ENCODE measurements at regions not wholly inside any gene's neighbourhood (a gene's known extent, or its start where the extent isn't known, plus 50 kb on each side); places are given as distances from the start of the nearest gene placed in this dataset.

DNA sequence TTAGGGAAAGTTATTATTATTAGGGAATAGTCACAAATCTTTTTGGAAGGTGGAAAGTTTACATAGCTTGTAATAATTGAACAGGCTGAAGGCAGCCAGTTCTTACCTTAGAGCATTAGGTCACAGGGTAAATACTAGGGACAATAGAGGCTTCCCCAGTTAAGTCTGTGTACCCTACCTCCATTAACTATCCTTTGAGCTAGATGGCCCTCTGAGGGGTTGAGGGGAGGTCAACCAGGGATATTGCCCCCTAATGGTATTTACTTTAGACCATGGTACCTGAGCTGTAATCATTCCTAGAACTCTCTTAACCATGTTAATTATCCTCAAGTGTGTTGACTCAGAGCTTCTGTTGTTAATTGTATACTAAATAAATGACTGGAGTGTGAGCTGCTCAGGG, 120.5 kb upstream of the SCN7A start:
- TF ChIP-seq, protein P1, sequence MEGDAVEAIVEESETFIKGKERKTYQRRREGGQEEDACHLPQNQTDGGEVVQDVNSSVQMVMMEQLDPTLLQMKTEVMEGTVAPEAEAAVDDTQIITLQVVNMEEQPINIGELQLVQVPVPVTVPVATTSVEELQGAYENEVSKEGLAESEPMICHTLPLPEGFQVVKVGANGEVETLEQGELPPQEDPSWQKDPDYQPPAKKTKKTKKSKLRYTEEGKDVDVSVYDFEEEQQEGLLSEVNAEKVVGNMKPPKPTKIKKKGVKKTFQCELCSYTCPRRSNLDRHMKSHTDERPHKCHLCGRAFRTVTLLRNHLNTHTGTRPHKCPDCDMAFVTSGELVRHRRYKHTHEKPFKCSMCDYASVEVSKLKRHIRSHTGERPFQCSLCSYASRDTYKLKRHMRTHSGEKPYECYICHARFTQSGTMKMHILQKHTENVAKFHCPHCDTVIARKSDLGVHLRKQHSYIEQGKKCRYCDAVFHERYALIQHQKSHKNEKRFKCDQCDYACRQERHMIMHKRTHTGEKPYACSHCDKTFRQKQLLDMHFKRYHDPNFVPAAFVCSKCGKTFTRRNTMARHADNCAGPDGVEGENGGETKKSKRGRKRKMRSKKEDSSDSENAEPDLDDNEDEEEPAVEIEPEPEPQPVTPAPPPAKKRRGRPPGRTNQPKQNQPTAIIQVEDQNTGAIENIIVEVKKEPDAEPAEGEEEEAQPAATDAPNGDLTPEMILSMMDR (IDR thresholded peaks at IDR 0.05): no peak
- H3K27me3 ChIP-seq: no peaks in the 10 kb centered on the region
- H3K4me3 ChIP-seq: no peak overlapping the region
- H3K4me1 ChIP-seq: no peaks in the 10 kb centered on the region
- H3K27ac ChIP-seq: no peak overlapping the region
- no peak for DNase-seq (ENCODE audit: low spot score in 2 of 2)
- no peaks in the 10 kb centered on the region for H3K9me3 ChIP-seq
- H3K36me3 ChIP-seq: no peaks in the 10 kb centered on the region
- intact Hi-C loops (cut with DNase I): no loop called here

DNA sequence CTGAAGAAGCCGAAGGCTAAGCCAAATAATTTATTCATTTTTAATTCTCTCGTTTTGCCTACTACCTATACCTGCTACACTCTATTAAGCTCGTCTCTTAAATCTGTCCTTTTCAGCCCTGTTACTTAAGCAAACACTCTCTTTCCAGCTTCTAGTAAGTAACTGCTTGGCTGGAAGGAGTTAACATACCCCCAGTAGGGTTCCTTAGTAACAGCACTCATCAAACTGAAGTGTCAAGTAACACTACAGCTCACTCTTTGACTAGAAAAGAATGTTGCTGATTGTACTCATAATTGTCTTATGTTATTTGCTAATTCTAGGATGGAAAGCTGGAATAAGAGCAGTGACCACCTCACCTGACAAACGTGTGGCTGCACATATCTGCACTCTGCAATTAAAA, 120.0 kb upstream of the SCN7A start:
- Histone ChIP-seq H3K9me3 (no peaks in the 10 kb centered on the region), H3K27ac (no peak overlapping the region), H3K27me3 (no peaks in the 10 kb centered on the region), H3K4me3 (no peak overlapping the region), H3K36me3 (no peaks in the 10 kb centered on the region), H3K4me1 (no peaks in the 10 kb centered on the region)
- intact Hi-C loops (cut with DNase I): no loop called here
- no peak for DNase-seq (ENCODE audit: low spot score in 2 of 2)
- TF ChIP-seq, protein P1 (IDR thresholded peaks at IDR 0.05): no peak

DNA sequence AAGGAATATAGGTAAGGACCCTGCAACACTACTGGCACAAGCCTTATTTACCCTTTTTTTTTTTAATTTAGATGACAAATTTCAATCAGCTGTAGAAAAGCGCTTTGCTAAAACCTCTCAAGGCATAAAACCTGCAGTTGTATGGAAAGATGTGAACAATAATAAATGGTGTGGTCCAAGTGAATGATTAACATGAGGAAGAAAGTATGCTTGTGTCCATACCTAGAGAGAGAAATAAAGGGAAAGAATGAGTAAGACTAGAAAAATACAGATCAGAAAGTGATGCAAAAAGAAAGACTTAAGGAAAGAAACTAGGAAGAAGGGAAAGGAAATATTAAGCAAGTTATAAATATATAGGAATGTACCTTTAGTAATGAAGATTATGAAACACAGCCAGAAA, 119.2 kb upstream of the SCN7A start:
- no peak overlapping the region for H3K4me3 ChIP-seq
- no peaks in the 10 kb centered on the region for H3K36me3 ChIP-seq
- TF ChIP-seq, protein P1 (IDR thresholded peaks at IDR 0.05): no peak
- no peaks in the 10 kb centered on the region for H3K4me1 ChIP-seq
- H3K27ac ChIP-seq: no peak overlapping the region
- no peak for DNase-seq (ENCODE audit: low spot score in 2 of 2)
- H3K27me3 ChIP-seq: no peaks in the 10 kb centered on the region
- intact Hi-C loops (cut with DNase I): no loop called here
- no peaks in the 10 kb centered on the region for H3K9me3 ChIP-seq

DNA sequence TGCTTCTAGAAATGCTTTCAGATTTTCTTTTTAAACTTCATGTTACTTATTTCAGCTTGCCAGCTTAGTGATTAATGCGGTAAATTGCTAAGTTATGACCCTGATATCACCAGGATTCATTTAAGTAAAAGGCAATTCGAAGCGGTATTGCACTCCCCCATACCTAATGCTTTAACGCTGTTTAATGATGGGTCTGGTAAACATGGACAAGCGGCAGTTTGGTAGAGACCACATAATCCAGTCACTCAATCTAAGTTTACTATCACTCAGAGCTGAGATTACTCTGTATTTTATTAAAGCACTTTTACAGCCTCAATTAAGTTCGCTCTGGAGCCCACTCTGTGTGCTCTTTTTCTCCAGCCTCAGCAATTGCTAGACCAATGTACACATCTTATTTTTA, 118.2 kb upstream of the SCN7A start:
- TF ChIP-seq, protein P1 (IDR thresholded peaks at IDR 0.05): no peak
- no peaks in the 10 kb centered on the region for H3K4me1 ChIP-seq

DNA sequence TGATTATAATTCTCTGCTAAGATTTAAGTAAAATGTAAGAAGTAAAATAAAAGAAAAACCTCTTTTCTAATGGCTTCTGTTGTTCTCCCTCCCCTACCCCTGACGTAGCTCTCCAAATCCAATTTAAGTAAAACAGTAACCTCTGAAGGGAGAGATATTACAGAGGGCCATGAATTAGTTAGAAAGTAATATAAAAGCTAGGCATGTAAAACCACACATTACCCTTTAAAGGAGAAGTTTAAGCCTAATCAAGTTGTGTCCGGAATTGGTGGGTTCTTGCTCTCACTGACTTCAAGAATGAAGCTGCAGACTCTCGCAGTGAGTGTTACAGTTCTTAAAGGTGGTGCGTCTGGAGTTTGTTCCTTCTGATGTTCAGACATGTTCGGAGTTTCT, 116.9 kb upstream of the SCN7A start:
- no peak overlapping the region for H3K4me3 ChIP-seq
- no peak overlapping the region for H3K27ac ChIP-seq
- no peak for DNase-seq (ENCODE audit: low spot score in 2 of 2)
- no peaks in the 10 kb centered on the region for H3K36me3 ChIP-seq
- TF ChIP-seq, protein P1 (IDR thresholded peaks at IDR 0.05): no peak
- H3K4me1 ChIP-seq: no peaks in the 10 kb centered on the region
- no peaks in the 10 kb centered on the region for H3K27me3 ChIP-seq
- H3K9me3 ChIP-seq: no peaks in the 10 kb centered on the region
- intact Hi-C loops (cut with DNase I): no loop called here

More for the DNA sequence above, 118.2 kb upstream of the SCN7A start:
- no peaks in the 10 kb centered on the region for H3K36me3 ChIP-seq
- H3K27ac ChIP-seq: no peak overlapping the region
- intact Hi-C loops (cut with DNase I): no loop called here
- H3K9me3 ChIP-seq: no peaks in the 10 kb centered on the region
- no peak for DNase-seq (ENCODE audit: low spot score in 2 of 2)
- no peak overlapping the region for H3K4me3 ChIP-seq
- H3K27me3 ChIP-seq: no peaks in the 10 kb centered on the region

DNA sequence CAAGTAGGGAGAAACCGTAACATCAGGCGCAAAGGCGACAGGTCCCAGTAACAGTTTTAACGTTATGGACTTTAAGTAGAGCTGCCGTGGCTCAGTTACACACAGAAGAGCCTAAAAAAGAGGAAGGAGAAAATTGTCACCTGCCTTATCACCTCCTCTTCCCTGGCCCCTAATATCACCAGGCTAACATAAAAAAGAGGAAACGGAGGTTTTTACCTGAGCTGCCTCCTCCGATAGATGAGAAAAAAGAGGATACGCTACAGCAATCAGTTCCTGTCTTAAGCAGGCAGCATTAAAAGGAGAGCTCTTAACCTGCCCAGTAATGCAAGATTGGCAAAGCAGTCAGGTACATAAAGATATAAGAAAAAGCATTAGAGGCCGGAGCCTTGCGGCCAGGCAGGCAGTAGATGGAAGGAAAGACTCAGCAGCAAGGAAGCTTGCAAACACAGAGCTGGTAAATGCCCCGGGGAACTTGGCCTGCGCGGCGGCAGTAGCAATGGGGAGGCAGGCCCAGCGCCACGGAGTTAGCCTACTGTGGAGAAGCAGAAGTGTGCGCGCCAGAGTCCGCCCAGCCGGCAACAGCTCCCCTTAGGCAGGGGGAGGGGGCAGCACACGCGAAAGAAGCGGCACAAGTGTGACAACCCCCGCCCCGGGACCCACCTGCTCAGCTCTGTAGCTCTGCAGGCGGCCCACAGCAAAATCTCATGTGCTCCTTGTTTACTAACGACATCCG, 116.3 kb upstream of the SCN7A start:
- TF ChIP-seq, protein P1 (IDR thresholded peaks at IDR 0.05): no peak
- intact Hi-C loops (cut with DNase I): no loop called here
- no peak for DNase-seq (ENCODE audit: low spot score in 2 of 2)

More for the DNA sequence above, 116.3 kb upstream of the SCN7A start:
- H3K27me3 ChIP-seq: no peaks in the 10 kb centered on the region
- H3K36me3 ChIP-seq: no peaks in the 10 kb centered on the region
- no peaks in the 10 kb centered on the region for H3K4me1 ChIP-seq
- no peak overlapping the region for H3K27ac ChIP-seq
- no peaks in the 10 kb centered on the region for H3K9me3 ChIP-seq
- H3K4me3 ChIP-seq: no peak overlapping the region
